ENCODE measurements at regions not wholly inside any gene's neighbourhood (a gene's known extent, or its start where the extent isn't known, plus 50 kb on each side); places are given as distances from the start of the nearest gene placed in this dataset.

GRCh38 chr2:10223471-10223870, 79.2 kb upstream of the HPCAL1 start:
- H3K27me3 ChIP-seq = peaks cover 0 to 15% of the 10 kb centered on the region in 2 donors
- no peaks in the 10 kb centered on the region for H3K4me1 ChIP-seq
- no peaks in the 10 kb centered on the region for H3K9me3 ChIP-seq
- H3K36me3 ChIP-seq = no peaks in the 10 kb centered on the region
- H3K4me3 ChIP-seq = no peak overlapping the region
- intact Hi-C loops (cut with DNase I; ENCODE audit: low total_unique reads) = no loop called here
- DNase-seq = peak in 1 of 2 donors; percentile 45
- no peak for TF ChIP-seq CTCF (IDR thresholded peaks at IDR 0.05)
- H3K27ac ChIP-seq = no peak overlapping the region

- Histone ChIP-seq H3K27me3 (peaks cover 0 to 15% of the 10 kb centered on the region in 2 donors), H3K4me1 (no peaks in the 10 kb centered on the region), H3K27ac (no peak overlapping the region), H3K9me3 (no peaks in the 10 kb centered on the region), H3K4me3 (no peak overlapping the region), H3K36me3 (no peaks in the 10 kb centered on the region)
- intact Hi-C loops (cut with DNase I; ENCODE audit: low total_unique reads) = no loop called here
- no peak for TF ChIP-seq CTCF (IDR thresholded peaks at IDR 0.05)
- DNase-seq = peak in 1 of 2 donors; percentile 31
Measured at GRCh38 chr2:10223932-10224720, 78.6 kb upstream of the HPCAL1 start.

- no peak overlapping the region for H3K27ac ChIP-seq
- intact Hi-C loops (cut with DNase I; ENCODE audit: low total_unique reads) = no loop called here
- no peaks in the 10 kb centered on the region for H3K9me3 ChIP-seq
- TF ChIP-seq CTCF (IDR thresholded peaks at IDR 0.05) = no peak
- no peaks in the 10 kb centered on the region for H3K36me3 ChIP-seq
- no peaks in the 10 kb centered on the region for H3K4me1 ChIP-seq
- no peak for DNase-seq
- H3K4me3 ChIP-seq = no peak overlapping the region
- peaks cover 0 to 15% of the 10 kb centered on the region in 2 donors for H3K27me3 ChIP-seq
Measured at GRCh38 chr2:10224734-10225133, 78.0 kb upstream of the HPCAL1 start.

GRCh38 chr2:10225291-10226037, 77.2 kb upstream of the HPCAL1 start:
- TF ChIP-seq CTCF (IDR thresholded peaks at IDR 0.05) = no peak
- peak in 1 of 2 donors; percentile 45 for DNase-seq
- peaks cover 0 to 13% of the 10 kb centered on the region in 2 donors for H3K27me3 ChIP-seq
- H3K9me3 ChIP-seq = no peaks in the 10 kb centered on the region
- H3K36me3 ChIP-seq = no peaks in the 10 kb centered on the region
- H3K4me1 ChIP-seq = no peaks in the 10 kb centered on the region
- H3K4me3 ChIP-seq = no peak overlapping the region
- no peak overlapping the region for H3K27ac ChIP-seq
- intact Hi-C loops (cut with DNase I; ENCODE audit: low total_unique reads) = no loop called here

- no peaks in the 10 kb centered on the region for H3K36me3 ChIP-seq
- no peak for TF ChIP-seq CTCF (IDR thresholded peaks at IDR 0.05)
- H3K27me3 ChIP-seq = peaks cover 0 to 12% of the 10 kb centered on the region in 2 donors
- no peaks in the 10 kb centered on the region for H3K9me3 ChIP-seq
- no peak overlapping the region for H3K4me3 ChIP-seq
- H3K4me1 ChIP-seq = no peaks in the 10 kb centered on the region
- peak in 1 of 2 donors; percentile 40 for DNase-seq
- H3K27ac ChIP-seq = no peak overlapping the region
- intact Hi-C loops (cut with DNase I; ENCODE audit: low total_unique reads) = no loop called here
Measured at GRCh38 chr2:10226038-10226724, 76.5 kb upstream of the HPCAL1 start.
